PC-3 (cell line): ENCODE measurements at regions not wholly inside any gene's neighbourhood (a gene's known extent, or its start where the extent isn't known, plus 50 kb on each side); places are given as distances from the start of the nearest gene placed in this dataset.

Experiments used
- CTCF ChIP-seq: fragments of 300-600 bp; sonication (generic); conservative IDR thresholded peaks from 2 replicates; pipeline ENCODE4 v1.5.1; 2017; ENCODE audit warnings: antibody characterized with exemption, low read depth, mild to moderate bottlenecking, low read length
- EZH2 ChIP-seq: fragments of 300-600 bp; sonication (generic); IDR thresholded peaks from one replicate; pipeline ENCODE4 v1.6.1; 2017; ENCODE audit warnings: antibody characterized with exemption, mild to moderate bottlenecking, low read length; ENCODE audit not compliant: unreplicated experiment
- EZH2phosphoT487 ChIP-seq: fragments of 300-600 bp; sonication (generic); IDR thresholded peaks from 2 replicates; pipeline ENCODE4 v1.6.1; 2018; ENCODE audit warnings: mild to moderate bottlenecking, antibody characterized with exemption, low read length, borderline replicate concordance

DNA sequence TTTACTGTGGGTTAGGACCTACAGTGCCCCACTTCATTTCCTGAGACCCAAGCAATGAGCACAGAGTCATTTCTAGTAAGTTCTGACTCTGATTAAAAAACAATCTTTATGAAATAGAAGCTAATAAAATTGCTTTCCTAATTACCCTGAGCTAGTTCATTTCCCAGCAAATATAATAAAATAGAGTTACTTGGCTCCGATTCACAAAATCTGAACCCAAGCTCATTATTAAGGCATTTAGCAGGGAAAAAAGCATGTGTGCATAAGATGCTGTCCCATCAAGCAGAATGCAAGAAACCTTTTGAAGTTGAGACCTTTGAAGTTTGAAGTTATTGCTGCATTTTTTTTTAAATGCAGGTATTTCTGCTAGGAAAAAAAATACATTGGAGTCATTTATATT lies 629.1 kb downstream of the BCL11A start:
- TF ChIP-seq CTCF (no peak), EZH2 (no peak), EZH2phosphoT487 (no peak)
